ENCODE measurements at regions not wholly inside any gene's neighbourhood (a gene's known extent, or its start where the extent isn't known, plus 50 kb on each side); places are given as distances from the start of the nearest gene placed in this dataset.
"Not testable (repeated sequence)": the region's sequence is repeated elsewhere in the genome, so short reads cannot be mapped to it uniquely, and the experiment has no call there.

GRCh38 chr1:55300975-55301374 is 85.8 kb upstream of the USP24 start:
- peaks cover 9% of the 10 kb centered on the region; the same call in 1 of the 2 replicates for H3K9me3 Mint-ChIP-seq
- no peak for DNase-seq
- peaks cover 18% of the 10 kb centered on the region for H3K4me1 Mint-ChIP-seq (ENCODE audit: low read depth)
- H3K27ac Mint-ChIP-seq, result no peak overlapping the region
- TF ChIP-seq CTCF (IDR thresholded peaks at IDR 0.05), result no peak
- H3K4me3 Mint-ChIP-seq, result no peak overlapping the region
- no peaks in the 10 kb centered on the region; the same call in 1 of the 2 replicates for H3K36me3 Mint-ChIP-seq (ENCODE audit: low read depth)
- H3K27me3 Mint-ChIP-seq (ENCODE audit: insufficient read depth), result peaks cover 14% of the 10 kb centered on the region

GRCh38 chr1:55298167-55298894 is 83.2 kb upstream of the USP24 start:
- TF ChIP-seq CTCF (IDR thresholded peaks at IDR 0.05), result no peak
- no peak for DNase-seq
- H3K27ac Mint-ChIP-seq, result no peak overlapping the region
- H3K4me3 Mint-ChIP-seq, result no peak overlapping the region
- H3K36me3 Mint-ChIP-seq (ENCODE audit: low read depth), result peaks cover 8% of the 10 kb centered on the region; the same call in 1 of the 2 replicates
- H3K9me3 Mint-ChIP-seq, result peaks cover 19% of the 10 kb centered on the region; the same call in 1 of the 2 replicates
- peaks cover 8% of the 10 kb centered on the region for H3K4me1 Mint-ChIP-seq (ENCODE audit: low read depth)
- peaks cover 18% of the 10 kb centered on the region for H3K27me3 Mint-ChIP-seq (ENCODE audit: insufficient read depth)

GRCh38 chr1:55296247-55296646 is 81.1 kb upstream of the USP24 start:
- Mint-ChIP-seq H3K9me3 (peaks cover 19% of the 10 kb centered on the region; the same call in 1 of the 2 replicates), H3K27me3 (ENCODE audit: insufficient read depth) (peaks cover 23% of the 10 kb centered on the region)
- H3K36me3 Mint-ChIP-seq (ENCODE audit: low read depth); H3K4me1 Mint-ChIP-seq (ENCODE audit: low read depth); DNase-seq; H3K4me3 Mint-ChIP-seq; H3K27ac Mint-ChIP-seq: not testable (repeated sequence)

- Mint-ChIP-seq H3K4me3 (no peak overlapping the region), H3K27me3 (ENCODE audit: insufficient read depth) (peaks cover 14% of the 10 kb centered on the region), H3K4me1 (ENCODE audit: low read depth) (peaks cover 19% of the 10 kb centered on the region), H3K27ac (no peak overlapping the region), H3K9me3 (no peaks in the 10 kb centered on the region), H3K36me3 (ENCODE audit: low read depth) (peaks cover 2% of the 10 kb centered on the region; the same call in 1 of the 2 replicates)
- no peak for DNase-seq
- TF ChIP-seq CTCF (IDR thresholded peaks at IDR 0.05), result peak; percentile 62
Observed at GRCh38 chr1:55289614-55290013, 74.5 kb upstream of the USP24 start.

GRCh38 chr1:55289042-55289441 is 73.9 kb upstream of the USP24 start:
- no peak for TF ChIP-seq CTCF (IDR thresholded peaks at IDR 0.05)
- peaks cover 12% of the 10 kb centered on the region for H3K27me3 Mint-ChIP-seq (ENCODE audit: insufficient read depth)
- no peak for DNase-seq
- no peaks in the 10 kb centered on the region for H3K36me3 Mint-ChIP-seq (ENCODE audit: low read depth)
- no peak overlapping the region for H3K27ac Mint-ChIP-seq
- H3K9me3 Mint-ChIP-seq, result no peaks in the 10 kb centered on the region
- no peak overlapping the region for H3K4me3 Mint-ChIP-seq
- peaks cover 19% of the 10 kb centered on the region for H3K4me1 Mint-ChIP-seq (ENCODE audit: low read depth)

GRCh38 chr1:55288245-55288644 is 73.1 kb upstream of the USP24 start:
- no peak for TF ChIP-seq CTCF (IDR thresholded peaks at IDR 0.05)
- DNase-seq, result no peak
- no peaks in the 10 kb centered on the region for H3K9me3 Mint-ChIP-seq
- no peak overlapping the region; the same call in 1 of the 2 replicates for H3K4me3 Mint-ChIP-seq
- peaks cover 11% of the 10 kb centered on the region for H3K27me3 Mint-ChIP-seq (ENCODE audit: insufficient read depth)
- no peak overlapping the region for H3K27ac Mint-ChIP-seq
- H3K36me3 Mint-ChIP-seq (ENCODE audit: low read depth), result no peaks in the 10 kb centered on the region
- H3K4me1 Mint-ChIP-seq (ENCODE audit: low read depth), result peaks cover 19% of the 10 kb centered on the region
